ENCODE measurements at regions not wholly inside any gene's neighbourhood (a gene's known extent, or its start where the extent isn't known, plus 50 kb on each side); places are given as distances from the start of the nearest gene placed in this dataset.

DNA sequence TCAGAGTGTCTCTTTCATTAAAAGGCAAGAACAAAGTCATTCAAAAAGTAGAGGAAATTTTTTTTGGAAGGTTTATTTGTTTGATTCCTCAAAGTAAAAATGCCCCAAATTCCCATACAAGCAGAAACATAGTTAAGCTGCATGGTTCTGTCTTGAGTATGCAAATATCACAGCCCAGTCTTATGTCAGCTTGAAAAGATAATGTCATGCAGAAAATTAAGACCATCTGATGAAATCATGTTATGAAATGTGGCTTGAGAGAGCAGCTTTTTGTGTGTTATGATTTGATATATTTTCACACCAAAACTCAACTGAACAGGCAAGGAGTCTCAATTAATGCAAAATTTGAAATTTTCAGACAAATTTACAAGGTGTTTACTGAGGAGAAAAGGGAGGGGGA is 411.0 kb downstream of the LMO4 start:
- in situ Hi-C loops (cut with MboI) = no loop called here
- BruUV-seq (replicated peaks) = no TSS peak
- CTCF ChIA-PET = interaction anchor here (0.7 kb wide), 1 partner anchor 18 kb away, joined by 3 read pairs; no protein-coding TSS in a partner anchor
- Histone ChIP-seq H3K9me3 (replicated peaks; ENCODE audit: control insufficient read depth, insufficient read depth, low read length) (no peaks in the 10 kb centered on the region), H3K36me3 (ENCODE audit: control insufficient read depth in 2 of 2, insufficient read depth in 2 of 2, low read length in 1 of 2) (no peaks in the 10 kb centered on the region), H3K27ac (ENCODE audit: control insufficient read depth, insufficient read depth) (no peak overlapping the region), H3K4me3 (no peak overlapping the region), H3K9ac (ENCODE audit: control insufficient read depth, insufficient read depth, low read length) (no peak overlapping the region), H3K79me2 (ENCODE audit: control insufficient read depth, insufficient read depth, low read length) (no peaks in the 10 kb centered on the region), H4K20me1 (ENCODE audit: control insufficient read depth, insufficient read depth) (no peaks in the 10 kb centered on the region), H3K4me2 (ENCODE audit: control insufficient read depth, insufficient read depth) (no peak overlapping the region), H2AFZ (ENCODE audit: control insufficient read depth, low read depth, low read length) (no peak overlapping the region), H3K4me1 (ENCODE audit: control insufficient read depth, insufficient read depth, low read length) (no peaks in the 10 kb centered on the region), H3K27me3 (replicated peaks in 1 of 2; ENCODE audit: control insufficient read depth in 2 of 2, insufficient read depth in 2 of 2, low read length in 1 of 2) (no peaks in the 10 kb centered on the region)
- RAD21 ChIA-PET (ENCODE audit: unreplicated experiment) = no interaction called here
- SMC1A ChIA-PET (ENCODE audit: uncharacterized antibody, unreplicated experiment) = no interaction called here
- no peak for ATAC-seq
- POLR2A ChIA-PET = no interaction called here
- no peak for TF ChIP-seq SRF (IDR thresholded peaks at IDR 0.05; ENCODE audit: low read depth in 2 of 2, low read length in 2 of 2)
- TF ChIP-seq YY1 (IDR thresholded peaks at IDR 0.05; ENCODE audit: low read depth, low read length) = no peak
- DNase-seq (ENCODE audit: low read depth, low spot score) = no peak
- FAIRE-seq = no peak
- intact Hi-C loops (cut with micrococcal nuclease; ENCODE audit: unreplicated experiment) = no loop called here

DNA sequence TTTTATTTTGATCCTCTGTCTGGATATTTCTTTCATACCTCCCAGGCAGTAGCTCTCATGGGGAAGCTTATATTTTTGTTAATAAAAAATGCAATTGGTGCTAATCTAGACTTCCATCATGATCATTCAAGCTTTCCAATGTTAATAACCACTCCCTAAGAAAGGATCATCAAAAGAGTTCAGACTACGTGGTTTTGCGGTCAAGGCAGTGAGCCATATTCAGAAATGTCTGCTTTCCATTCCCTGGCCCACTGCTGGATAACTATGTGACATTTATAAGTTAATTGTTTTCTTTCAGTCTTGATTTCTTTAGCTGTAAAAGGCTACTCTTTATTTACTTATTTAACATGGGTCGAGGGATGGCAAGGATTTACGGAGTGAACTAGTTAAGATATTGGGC is 414.6 kb downstream of the LMO4 start:
- Histone ChIP-seq H3K4me1 (ENCODE audit: control insufficient read depth, insufficient read depth, low read length) (no peaks in the 10 kb centered on the region), H3K9ac (ENCODE audit: control insufficient read depth, insufficient read depth, low read length) (no peak overlapping the region), H3K4me2 (ENCODE audit: control insufficient read depth, insufficient read depth) (no peak overlapping the region), H3K36me3 (ENCODE audit: control insufficient read depth in 2 of 2, insufficient read depth in 2 of 2, low read length in 1 of 2) (no peaks in the 10 kb centered on the region), H3K27me3 (replicated peaks in 1 of 2; ENCODE audit: control insufficient read depth in 2 of 2, insufficient read depth in 2 of 2, low read length in 1 of 2) (peaks cover 0 to 3% of the 10 kb centered on the region in 2 experiments; a peak in 2 of 4 replicates), H3K9me3 (replicated peaks; ENCODE audit: control insufficient read depth, insufficient read depth, low read length) (no peaks in the 10 kb centered on the region), H3K79me2 (ENCODE audit: control insufficient read depth, insufficient read depth, low read length) (no peaks in the 10 kb centered on the region), H3K27ac (ENCODE audit: control insufficient read depth, insufficient read depth) (no peak overlapping the region), H3K4me3 (no peak overlapping the region), H4K20me1 (ENCODE audit: control insufficient read depth, insufficient read depth) (no peaks in the 10 kb centered on the region), H2AFZ (ENCODE audit: control insufficient read depth, low read depth, low read length) (no peak overlapping the region)
- in situ Hi-C loops (cut with MboI) (no loop called here), intact Hi-C loops (cut with micrococcal nuclease; ENCODE audit: unreplicated experiment) (no loop called here)
- no peak for ATAC-seq
- POLR2A ChIA-PET = interaction anchor here (0.6 kb wide), 1 partner anchor 629 kb away, joined by 3 read pairs; no protein-coding TSS in a partner anchor
- FAIRE-seq = no peak
- 50% methylated on average over 4 of the region's 4 CpGs for WGBS (ENCODE audit: insufficient coverage, insufficient replicate concordance, low lambda C conversion rate, missing lambda C conversion rate)
- no TSS peak for BruUV-seq (replicated peaks)
- DNase-seq (ENCODE audit: low read depth, low spot score) = no peak
- CTCF ChIA-PET = interaction anchor here (0.6 kb wide), 1 partner anchor 824 kb away, joined by 3 read pairs; no protein-coding TSS in a partner anchor
- TF ChIP-seq SP1 (IDR thresholded peaks at IDR 0.05; ENCODE audit: low read depth, low read length) = no peak
- no peak for TF ChIP-seq FOS (IDR thresholded peaks at IDR 0.05; ENCODE audit: borderline replicate concordance, extremely low read depth, insufficient read length)
- TF ChIP-seq, protein P1, sequence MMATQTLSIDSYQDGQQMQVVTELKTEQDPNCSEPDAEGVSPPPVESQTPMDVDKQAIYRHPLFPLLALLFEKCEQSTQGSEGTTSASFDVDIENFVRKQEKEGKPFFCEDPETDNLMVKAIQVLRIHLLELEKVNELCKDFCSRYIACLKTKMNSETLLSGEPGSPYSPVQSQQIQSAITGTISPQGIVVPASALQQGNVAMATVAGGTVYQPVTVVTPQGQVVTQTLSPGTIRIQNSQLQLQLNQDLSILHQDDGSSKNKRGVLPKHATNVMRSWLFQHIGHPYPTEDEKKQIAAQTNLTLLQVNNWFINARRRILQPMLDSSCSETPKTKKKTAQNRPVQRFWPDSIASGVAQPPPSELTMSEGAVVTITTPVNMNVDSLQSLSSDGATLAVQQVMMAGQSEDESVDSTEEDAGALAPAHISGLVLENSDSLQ (IDR thresholded peaks at IDR 0.05) = no peak
- TF ChIP-seq MXI1 (IDR thresholded peaks at IDR 0.05; ENCODE audit: low read depth, low read length) = no peak
- TF ChIP-seq CBX3 (IDR thresholded peaks at IDR 0.05; ENCODE audit: borderline replicate concordance, low read depth) = no peak
- RAD21 ChIA-PET (ENCODE audit: unreplicated experiment) = no interaction called here
- SMC1A ChIA-PET (ENCODE audit: uncharacterized antibody, unreplicated experiment) = interaction anchor here (2.0 kb wide), 1 partner anchor 11 kb away, joined by 6 read pairs; no protein-coding TSS in a partner anchor

Measured in GM12878 (cell line).